NCI-H2196 (cell line): ENCODE measurements at regions not wholly inside any gene's neighbourhood (a gene's known extent, or its start where the extent isn't known, plus 50 kb on each side); places are given as distances from the start of the nearest gene placed in this dataset.
"Not testable (repeated sequence)": the region's sequence is repeated elsewhere in the genome, so short reads cannot be mapped to it uniquely, and the experiment has no call there.

Experiments used
- DNase-seq: peaks from one replicate; lab custom pipeline; 2025; ENCODE audit not compliant: unreplicated experiment; lab: John Stamatoyannopoulos, UW

- DNase-seq, result no peak
Measured at GRCh38 chr3:137582484-137582883, 181.6 kb upstream of the SOX14 start.

GRCh38 chr3:137583256-137583655, 180.9 kb upstream of the SOX14 start:
- no peak for DNase-seq

DNA sequence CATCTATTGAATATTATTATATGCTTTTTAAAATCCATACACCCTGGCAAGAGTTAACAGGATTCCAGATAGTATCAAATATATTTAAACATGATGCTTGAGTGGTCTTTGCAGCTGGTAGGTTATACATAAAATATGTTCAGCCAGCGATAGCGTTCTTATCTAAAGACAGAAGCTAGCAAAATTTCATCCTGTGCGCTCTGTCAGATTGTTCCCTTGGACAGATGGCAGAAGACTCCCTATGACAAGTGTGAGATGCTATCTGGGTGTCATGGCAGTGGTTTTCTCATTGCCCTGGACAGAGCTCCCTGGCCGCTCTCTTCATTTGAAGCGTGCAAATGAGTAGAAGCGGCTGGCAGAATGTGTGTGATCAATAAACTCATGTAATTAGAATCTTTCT, 175.2 kb upstream of the SOX14 start:
- no peak for DNase-seq

GRCh38 chr3:137595415-137595814, 168.7 kb upstream of the SOX14 start:
- DNase-seq, result not testable (repeated sequence)

DNA sequence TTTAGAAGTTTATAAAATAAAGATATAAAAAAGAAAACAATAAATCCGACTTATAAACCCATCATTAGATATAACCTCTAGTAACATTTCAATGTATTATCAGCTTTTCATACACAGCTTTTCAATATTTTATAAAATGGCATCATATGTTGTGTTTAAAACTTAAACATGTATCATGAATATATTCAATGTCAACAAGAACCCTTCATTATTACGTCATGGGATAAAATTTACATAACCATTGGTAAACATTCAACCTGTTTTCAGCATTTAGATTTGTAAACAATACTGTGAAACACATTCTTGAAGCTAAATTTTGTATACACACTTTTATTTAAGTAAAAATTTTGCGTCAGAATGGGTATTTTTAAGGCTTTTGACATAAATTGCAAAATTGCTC, 153.4 kb upstream of the SOX14 start:
- no peak for DNase-seq

DNA sequence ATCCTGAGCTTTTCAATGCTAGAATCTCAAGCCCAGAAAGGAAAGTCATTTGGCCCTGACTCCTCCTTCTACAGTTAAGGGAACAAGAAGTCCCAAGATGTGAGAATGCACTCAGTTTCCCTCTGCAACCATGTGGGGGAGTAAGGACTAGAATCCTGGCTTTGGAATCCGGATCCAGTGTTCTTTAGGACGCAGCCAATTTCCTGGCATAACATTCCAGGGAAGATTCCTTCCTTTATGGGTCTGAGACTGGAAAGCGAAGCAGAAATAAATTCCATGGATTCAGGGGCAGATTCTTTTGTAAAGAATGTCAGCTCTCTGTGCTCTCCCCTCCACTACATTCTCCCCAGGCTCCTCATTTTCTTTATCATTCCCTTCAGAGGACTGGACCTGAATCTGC, 151.8 kb upstream of the SOX14 start:
- no peak for DNase-seq

- DNase-seq, result no peak
Measured at GRCh38 chr3:137615659-137616418, 148.3 kb upstream of the SOX14 start.

DNA sequence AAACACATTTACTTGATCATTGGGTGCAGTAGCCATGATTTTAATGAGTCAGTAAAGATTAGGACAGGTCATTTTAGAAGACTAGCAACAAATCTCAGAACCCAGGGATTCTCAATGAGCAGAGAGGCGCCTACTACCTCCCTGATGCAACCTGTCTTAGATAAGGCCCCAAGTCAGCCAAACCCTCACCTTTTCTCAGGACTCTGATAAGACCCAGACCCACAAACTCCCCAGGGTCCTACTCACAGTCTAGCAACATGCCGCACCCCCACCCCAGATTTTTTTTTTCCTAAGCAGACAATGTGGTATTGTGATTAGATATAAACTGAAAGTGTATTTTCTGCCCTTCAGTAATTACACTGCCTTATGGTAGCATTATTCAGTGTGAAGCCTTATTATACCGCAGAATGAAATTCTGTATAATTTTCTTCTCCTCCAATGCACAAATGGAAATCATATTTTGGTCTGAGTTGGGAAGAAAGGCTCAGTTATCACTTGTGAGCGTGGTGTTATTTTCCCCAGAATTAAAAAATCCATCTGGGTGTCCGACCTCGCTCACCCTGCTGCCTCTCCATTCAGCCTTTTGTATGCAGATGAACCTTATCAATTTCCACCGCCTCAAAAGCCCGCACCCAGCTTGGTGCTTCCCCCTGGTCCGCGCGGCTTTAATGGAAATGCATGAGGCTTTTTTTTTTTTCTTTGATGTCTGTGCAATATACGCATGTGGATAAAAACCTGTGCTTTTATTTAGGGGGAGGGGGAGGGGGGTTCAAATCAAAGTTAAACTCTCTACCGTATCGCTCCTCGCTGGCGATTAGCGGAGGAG, 122.0 kb upstream of the SOX14 start:
- no peak for DNase-seq

- DNase-seq, result no peak
Measured at GRCh38 chr3:137642831-137643230, 121.3 kb upstream of the SOX14 start.

- DNase-seq, result no peak
Measured at GRCh38 chr3:137647179-137647578, 116.9 kb upstream of the SOX14 start.

GRCh38 chr3:137669519-137670060, 94.5 kb upstream of the SOX14 start:
- DNase-seq, result no peak

DNA sequence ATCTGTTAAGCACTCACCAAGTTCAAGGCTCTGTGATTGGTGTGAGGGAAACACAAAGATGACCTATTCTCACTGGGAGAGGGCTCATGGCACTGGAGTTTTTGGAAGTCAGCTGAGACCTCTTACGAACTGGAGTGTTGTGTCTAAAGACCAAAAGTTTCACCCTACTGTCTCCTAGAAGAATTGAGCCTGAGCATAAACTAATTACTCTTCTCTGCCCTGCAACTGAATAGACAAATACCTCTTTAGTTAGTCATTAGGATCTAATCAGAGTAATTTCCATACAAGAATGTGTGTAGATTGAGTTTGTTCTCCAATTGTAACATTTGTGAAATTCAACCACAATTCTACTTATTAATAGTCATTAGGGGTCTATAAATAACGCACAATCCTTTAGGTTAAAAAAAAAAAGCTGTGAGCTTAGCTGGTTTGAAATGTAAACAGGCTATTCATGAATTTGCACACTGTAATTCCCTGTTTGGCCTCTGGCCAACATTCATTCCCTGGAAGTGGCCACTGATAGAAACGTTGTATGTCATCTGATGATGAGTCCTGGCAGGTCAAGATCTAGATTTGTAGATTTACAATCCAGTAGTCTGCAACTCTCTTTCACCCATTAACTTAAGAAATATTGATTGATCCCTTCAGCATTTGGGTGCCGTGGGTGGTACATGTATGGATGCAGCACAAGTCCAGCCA, 76.8 kb upstream of the SOX14 start:
- DNase-seq, result no peak

GRCh38 chr3:137692803-137693431, 71.2 kb upstream of the SOX14 start:
- DNase-seq, result no peak

GRCh38 chr3:137693791-137694190, 70.3 kb upstream of the SOX14 start:
- no peak for DNase-seq

DNA sequence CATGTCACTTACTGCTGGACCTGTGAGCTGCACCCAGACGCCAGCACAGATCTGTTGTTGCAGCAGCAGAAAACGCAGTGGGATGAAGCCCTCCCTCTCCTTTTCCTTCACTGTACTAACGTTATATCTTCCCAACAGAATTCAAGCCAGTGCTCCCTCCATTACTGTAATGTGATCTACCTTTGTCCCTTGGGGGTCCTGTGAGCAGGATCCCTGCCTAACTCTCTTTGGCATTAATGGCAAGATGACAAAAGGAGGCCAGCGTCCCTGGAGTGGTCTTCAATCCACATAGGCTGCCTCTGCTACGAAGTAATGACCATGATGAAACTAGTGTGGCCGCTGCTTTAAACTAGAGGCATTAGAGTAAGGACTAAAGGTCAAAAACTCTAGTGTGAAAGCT, 69.3 kb upstream of the SOX14 start:
- DNase-seq, result no peak

DNA sequence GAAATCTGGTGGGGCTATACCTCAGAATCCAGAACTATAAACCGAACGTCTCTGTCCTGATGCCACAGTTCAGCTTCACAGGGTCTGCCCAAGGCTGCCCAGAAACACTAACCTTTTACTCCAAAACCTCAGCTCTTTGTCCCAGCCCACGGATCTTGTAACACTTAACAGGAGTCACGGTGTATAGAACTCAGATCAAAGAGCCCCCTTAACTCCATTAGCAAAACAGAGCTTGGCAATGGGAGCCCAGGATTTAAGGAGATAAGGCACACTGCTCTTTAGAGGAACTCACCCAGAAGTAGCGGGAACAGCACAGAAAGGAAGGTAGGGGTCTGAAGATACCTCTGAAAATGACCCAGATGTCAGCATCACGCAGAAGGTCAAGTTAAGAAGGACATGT, 68.8 kb upstream of the SOX14 start:
- no peak for DNase-seq

DNA sequence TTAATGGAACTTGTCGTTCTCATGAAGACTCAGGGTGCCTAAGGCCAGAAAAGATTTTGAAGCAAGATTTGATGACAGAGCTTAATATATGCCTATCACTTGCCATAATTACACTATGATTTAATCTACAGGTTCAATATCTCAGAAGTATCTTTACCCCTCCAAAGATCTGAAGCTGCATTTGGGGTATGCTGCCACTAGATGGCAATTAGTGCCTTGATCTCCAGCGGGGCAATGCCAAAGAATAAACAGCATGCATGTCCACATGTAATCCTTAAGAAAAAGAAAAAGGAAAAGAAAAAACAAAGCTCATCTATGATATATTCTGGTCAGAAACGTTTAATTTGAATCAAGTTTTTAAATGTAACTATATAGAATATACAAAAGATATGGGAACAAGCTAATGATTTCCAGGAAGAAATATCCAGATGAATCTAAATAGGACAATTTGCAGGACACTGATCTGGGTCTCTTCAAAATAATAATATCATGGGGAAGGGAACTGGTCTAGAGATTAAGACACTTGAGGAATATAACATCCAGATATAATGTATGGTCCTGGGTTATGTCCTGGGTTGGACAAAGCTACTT, 55.0 kb upstream of the SOX14 start:
- DNase-seq, result no peak

DNA sequence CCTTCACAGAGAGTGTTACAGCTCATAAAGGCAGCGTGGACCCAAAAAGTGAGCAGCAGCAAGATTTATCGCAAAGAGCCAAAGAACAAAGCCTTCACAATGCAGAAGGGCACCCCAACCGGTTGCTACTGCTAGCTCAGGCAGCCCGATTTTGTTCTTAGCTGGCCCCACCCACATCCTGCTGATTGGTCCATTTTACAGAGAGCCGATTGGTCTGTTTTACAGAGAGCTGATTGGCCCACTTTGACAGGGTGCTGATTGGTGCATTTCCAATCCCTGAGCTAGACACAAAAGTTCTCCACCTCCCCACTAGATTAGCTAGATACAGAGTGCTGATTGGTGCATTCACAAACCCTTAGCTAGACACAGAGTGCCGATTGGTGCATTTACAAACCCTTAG, 50.1 kb upstream of the SOX14 start:
- DNase-seq, result not testable (repeated sequence)
